ENCODE measurements at regions not wholly inside any gene's neighbourhood (a gene's known extent, or its start where the extent isn't known, plus 50 kb on each side); places are given as distances from the start of the nearest gene placed in this dataset.

DNA sequence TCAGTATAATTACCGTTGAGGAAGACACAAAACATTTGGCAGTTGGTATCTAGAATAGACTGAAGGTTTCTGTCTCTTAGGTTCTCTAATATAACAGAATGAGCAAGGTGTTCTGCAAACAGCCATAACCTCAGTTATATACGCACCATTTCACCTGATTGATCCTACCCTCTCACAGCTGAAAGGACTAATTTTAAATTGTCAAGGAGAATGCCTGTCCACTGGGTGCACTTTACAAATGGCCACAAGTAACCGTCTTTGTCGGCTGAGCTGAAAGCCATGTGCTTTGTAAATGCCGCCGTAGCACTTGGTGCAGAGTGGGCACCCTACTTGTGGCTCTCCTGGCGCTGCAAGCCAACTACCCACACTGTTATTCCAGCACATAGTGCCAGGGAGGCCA, 466.3 kb downstream of the AACS start:
- Histone ChIP-seq H4K20me1 (replicated peaks; ENCODE audit: control insufficient read depth, extremely low read depth, insufficient read depth, low read length) (no peaks in the 10 kb centered on the region), H2AFZ (ENCODE audit: low read depth, low read length) (no peak overlapping the region), H3K9ac (replicated peaks; ENCODE audit: extremely low read depth, insufficient read depth, low read length) (no peak overlapping the region), H3K4me2 (ENCODE audit: insufficient read depth, low read length) (no peak overlapping the region), H3K4me1 (ENCODE audit: control insufficient read depth, extremely low read depth, insufficient read depth, low read length) (no peaks in the 10 kb centered on the region), H3K4me3 (replicated peaks in 1 of 3; ENCODE audit: insufficient read depth in 1 of 3, low read depth in 1 of 3, low read length in 3 of 3) (no peak overlapping the region), H3K27me3 (ENCODE audit: control insufficient read depth in 2 of 2, insufficient read depth in 2 of 2, low read length in 2 of 2) (no peaks in the 10 kb centered on the region), H3K9me3 (replicated peaks; ENCODE audit: control insufficient read depth, insufficient read depth, low read length) (peaks cover 4% of the 10 kb centered on the region), H3K36me3 (ENCODE audit: control insufficient read depth in 2 of 2, extremely low read depth in 1 of 2, insufficient read depth in 2 of 2, low read length in 2 of 2) (no peaks in the 10 kb centered on the region), H3K79me2 (ENCODE audit: control insufficient read depth, insufficient read depth, low read length) (no peaks in the 10 kb centered on the region), H3K27ac (ENCODE audit: insufficient read depth, low read depth, low read length) (no peak overlapping the region), H3K9me1 (replicated peaks; ENCODE audit: control insufficient read depth, extremely low read depth, insufficient read depth, low read length) (no peaks in the 10 kb centered on the region)
- BruUV-seq (replicated peaks): no TSS peak
- intact Hi-C loops (cut with micrococcal nuclease): no loop called here
- ChIA-PET CTCF (no interaction called here), POLR2A (no interaction called here)
- dilution Hi-C loops (cut with MboI; ENCODE audit: extremely low pct_ligation_motif_present, low sequenced_read_pairs): no loop called here
- DNase-seq (ENCODE audit: low read depth, low spot score) (no peak), FAIRE-seq (no peak)
- TF ChIP-seq POLR2AphosphoS5 (IDR thresholded peaks at IDR 0.05; ENCODE audit: insufficient read depth, low read depth, low read length): no peak
- no peak for TF ChIP-seq JUN (IDR thresholded peaks at IDR 0.05; ENCODE audit: borderline replicate concordance, insufficient read depth, insufficient read length, low read depth)
- TF ChIP-seq POLR2A (IDR thresholded peaks at IDR 0.05; ENCODE audit: low read depth, low read length): no peak
- no peak for TF ChIP-seq GATA2 (IDR thresholded peaks at IDR 0.05; ENCODE audit: insufficient read depth, insufficient read length, low read depth, low read length)
- TF ChIP-seq, protein P1, sequence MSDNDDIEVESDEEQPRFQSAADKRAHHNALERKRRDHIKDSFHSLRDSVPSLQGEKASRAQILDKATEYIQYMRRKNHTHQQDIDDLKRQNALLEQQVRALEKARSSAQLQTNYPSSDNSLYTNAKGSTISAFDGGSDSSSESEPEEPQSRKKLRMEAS (IDR thresholded peaks at IDR 0.05; ENCODE audit: insufficient read depth, insufficient read length): no peak
- TF ChIP-seq CTCF (IDR thresholded peaks at IDR 0.05; ENCODE audit: extremely low read depth in 1 of 2, insufficient read depth in 1 of 2, low read depth in 1 of 2, low read length in 2 of 2): no peak
- TF ChIP-seq EZH2 (IDR thresholded peaks at IDR 0.05; ENCODE audit: borderline replicate concordance, low read depth, low read length, severe bottlenecking): no peak
- no peak for TF ChIP-seq FOS (IDR thresholded peaks at IDR 0.05; ENCODE audit: borderline replicate concordance, insufficient read depth, low read length)
- TF ChIP-seq MYC (IDR thresholded peaks at IDR 0.05; ENCODE audit: low read depth, low read length): no peak

Data from endothelial cell of umbilical vein (primary cell).